ENCODE measurements at regions not wholly inside any gene's neighbourhood (a gene's known extent, or its start where the extent isn't known, plus 50 kb on each side); places are given as distances from the start of the nearest gene placed in this dataset.

DNA sequence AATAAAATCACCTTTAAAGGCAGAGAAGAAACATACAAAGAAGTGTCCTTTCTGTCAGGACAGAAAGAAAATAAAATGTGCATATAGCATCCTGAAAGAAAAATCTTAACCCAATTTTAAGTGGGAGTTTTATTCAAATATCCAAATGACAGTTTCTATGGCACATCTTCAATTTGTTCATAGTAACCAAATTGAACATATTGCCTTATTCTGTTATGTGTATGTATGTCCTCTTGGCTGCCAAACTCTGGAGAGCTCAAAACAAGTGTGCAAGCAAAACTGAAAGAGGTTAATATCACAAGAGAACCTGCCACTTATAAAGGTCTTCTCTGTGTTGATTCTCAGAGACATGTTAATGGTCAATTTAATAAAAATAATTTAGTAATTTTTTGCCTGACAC, 334.7 kb downstream of the BCKDHB start:
- TF ChIP-seq, protein P1, sequence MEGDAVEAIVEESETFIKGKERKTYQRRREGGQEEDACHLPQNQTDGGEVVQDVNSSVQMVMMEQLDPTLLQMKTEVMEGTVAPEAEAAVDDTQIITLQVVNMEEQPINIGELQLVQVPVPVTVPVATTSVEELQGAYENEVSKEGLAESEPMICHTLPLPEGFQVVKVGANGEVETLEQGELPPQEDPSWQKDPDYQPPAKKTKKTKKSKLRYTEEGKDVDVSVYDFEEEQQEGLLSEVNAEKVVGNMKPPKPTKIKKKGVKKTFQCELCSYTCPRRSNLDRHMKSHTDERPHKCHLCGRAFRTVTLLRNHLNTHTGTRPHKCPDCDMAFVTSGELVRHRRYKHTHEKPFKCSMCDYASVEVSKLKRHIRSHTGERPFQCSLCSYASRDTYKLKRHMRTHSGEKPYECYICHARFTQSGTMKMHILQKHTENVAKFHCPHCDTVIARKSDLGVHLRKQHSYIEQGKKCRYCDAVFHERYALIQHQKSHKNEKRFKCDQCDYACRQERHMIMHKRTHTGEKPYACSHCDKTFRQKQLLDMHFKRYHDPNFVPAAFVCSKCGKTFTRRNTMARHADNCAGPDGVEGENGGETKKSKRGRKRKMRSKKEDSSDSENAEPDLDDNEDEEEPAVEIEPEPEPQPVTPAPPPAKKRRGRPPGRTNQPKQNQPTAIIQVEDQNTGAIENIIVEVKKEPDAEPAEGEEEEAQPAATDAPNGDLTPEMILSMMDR (IDR thresholded peaks at IDR 0.05 in 2 of 3, conservative IDR thresholded peaks at IDR 0.05 in 1 of 3; ENCODE audit: control insufficient read depth in 2 of 3, extremely low read depth in 1 of 3, insufficient read depth in 1 of 3, low read depth in 3 of 3, low read length in 3 of 3) = no peak
- TF ChIP-seq TAF1 (IDR thresholded peaks at IDR 0.05; ENCODE audit: borderline replicate concordance, low read depth, low read length) (no peak), NRF1 (conservative IDR thresholded peaks at IDR 0.05; ENCODE audit: low read depth, low read length) (no peak), CHD2 (IDR thresholded peaks at IDR 0.05; ENCODE audit: borderline replicate concordance, low read depth, low read length) (no peak), YY1 (IDR thresholded peaks at IDR 0.05; ENCODE audit: low read depth, low read length) (no peak), CEBPB (IDR thresholded peaks at IDR 0.05; ENCODE audit: borderline replicate concordance in 1 of 2, low read depth in 2 of 2, low read length in 2 of 2) (no peak), STAT3 (IDR thresholded peaks at IDR 0.05; ENCODE audit: low read depth, low read length) (no peak)
- TF ChIP-seq, protein P2, sequence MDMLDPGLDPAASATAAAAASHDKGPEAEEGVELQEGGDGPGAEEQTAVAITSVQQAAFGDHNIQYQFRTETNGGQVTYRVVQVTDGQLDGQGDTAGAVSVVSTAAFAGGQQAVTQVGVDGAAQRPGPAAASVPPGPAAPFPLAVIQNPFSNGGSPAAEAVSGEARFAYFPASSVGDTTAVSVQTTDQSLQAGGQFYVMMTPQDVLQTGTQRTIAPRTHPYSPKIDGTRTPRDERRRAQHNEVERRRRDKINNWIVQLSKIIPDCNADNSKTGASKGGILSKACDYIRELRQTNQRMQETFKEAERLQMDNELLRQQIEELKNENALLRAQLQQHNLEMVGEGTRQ (IDR thresholded peaks at IDR 0.05; ENCODE audit: borderline replicate concordance, low read depth, low read length) = no peak
